Thyroid gland (tissue), 4 donors: ENCODE measurements at regions not wholly inside any gene's neighbourhood (a gene's known extent, or its start where the extent isn't known, plus 50 kb on each side); places are given as distances from the start of the nearest gene placed in this dataset.

Experiments
- DNase-seq, 2 donors: peaks; one replicate each; pipeline ENCODE4 v3.0.0-alpha.2; 2019
- H3K27ac ChIP-seq, 3 donors: fragments of 200-600 bp; sonication (generic); 1 replicate in 2 of 3; 2 replicates in 1 of 3; pipeline ENCODE4 v1.5.1; 2016 to 2019; ENCODE audit warnings: mild to moderate bottlenecking in 1 of 3, moderate library complexity in 1 of 3
- H3K27me3 ChIP-seq: fragments of 200-600 bp; sonication (generic); one replicate; pipeline ENCODE4 v1.5.1; 2019
- H3K36me3 ChIP-seq, 2 donors: fragments of 200-600 bp; sonication (generic); one replicate each; pipeline ENCODE4 v1.5.1; 2016 to 2019
- H3K4me1 ChIP-seq, 2 donors: fragments of 200-600 bp; sonication (generic); one replicate each; pipeline ENCODE4 v1.5.1; 2017 to 2019
- H3K4me3 ChIP-seq, 3 donors: fragments of 200-600 bp; sonication (generic); replicated peaks in 1 of 3; 1 replicate in 2 of 3; 2 replicates in 1 of 3; pipeline ENCODE4 v1.5.1; 2016; ENCODE audit warnings: mild to moderate bottlenecking in 1 of 3
- H3K9me3 ChIP-seq: fragments of 200-600 bp; sonication (generic); one replicate; pipeline ENCODE4 v1.5.1; 2017
- CTCF ChIP-seq, 6 experiments: fragments of 200-600 bp in 3 of 6; fragments of 450-650 bp in 3 of 6; sonication (generic) in 3 of 6; IDR thresholded peaks; one replicate each; pipeline ENCODE4 v1.5.1; 2016 to 2019; ENCODE audit warnings: antibody characterized with exemption in 6 of 6, mild to moderate bottlenecking in 2 of 6, inconsistent platforms in 1 of 6, moderate library complexity in 1 of 6
- POLR2A ChIP-seq, 2 donors: fragments of 450-650 bp; IDR thresholded peaks; one replicate each; pipeline ENCODE4 v1.6.1; 2017; ENCODE audit warnings: antibody characterized with exemption in 2 of 2, mild to moderate bottlenecking in 2 of 2, moderate library complexity in 1 of 2
- WGBS, 2 donors: methylation state at CpG; one replicate each; pipeline ENCODE4 v1.1.5; 2017; 5-methylcytosine and 5-hydroxymethylcytosine counted together
- intact Hi-C: fragments of 100-400 bp; cut with DNase I; formaldehyde crosslinking; loops from one replicate; pipeline ENCODE4 v1.15.1; 2023

DNA sequence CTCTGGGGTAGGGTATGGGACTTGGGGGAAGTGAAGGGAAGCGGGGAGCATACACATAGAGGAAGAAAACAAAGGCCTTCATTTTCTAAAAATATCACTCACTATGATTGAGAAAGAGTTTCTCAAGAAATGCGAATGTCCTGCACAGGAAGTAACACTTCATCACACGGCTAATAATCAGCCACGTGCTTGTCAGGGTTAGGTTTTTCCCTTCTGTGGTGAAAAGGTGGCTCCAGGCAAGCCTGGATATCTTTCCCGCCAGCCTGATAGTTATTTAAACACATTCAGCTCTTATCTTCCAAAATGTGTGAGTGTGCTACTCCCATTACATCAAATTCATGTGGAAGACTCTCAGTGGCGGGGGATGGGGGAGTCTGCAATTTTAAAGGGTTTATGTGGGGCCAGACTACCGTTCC lies 166.4 kb upstream of the ADO start:
- intact Hi-C loops: no loop called here
- Histone ChIP-seq H3K4me1 (no peaks in the 10 kb centered on the region), H3K27ac (no peak overlapping the region), H3K4me3 (no peak overlapping the region), H3K27me3 (no peaks in the 10 kb centered on the region), H3K9me3 (no peaks in the 10 kb centered on the region), H3K36me3 (no peaks in the 10 kb centered on the region)
- no peak for TF ChIP-seq POLR2A (IDR thresholded peaks at IDR 0.05)
- TF ChIP-seq CTCF (IDR thresholded peaks at IDR 0.05): no peak
- no peak for DNase-seq
- WGBS, 2 donors: 68 to 80% methylated on average over 7 of the region's 7 CpGs

GRCh38 chr10:62639144-62639543 lies 165.4 kb upstream of the ADO start:
- Histone ChIP-seq H3K4me3 (no peak overlapping the region), H3K9me3 (no peaks in the 10 kb centered on the region), H3K27ac (no peak overlapping the region), H3K27me3 (no peaks in the 10 kb centered on the region), H3K36me3 (no peaks in the 10 kb centered on the region), H3K4me1 (no peaks in the 10 kb centered on the region)
- intact Hi-C loops: no loop called here
- 93 to 94% methylated on average over 2 of the region's 2 CpGs for WGBS, 2 donors
- no peak for TF ChIP-seq CTCF (IDR thresholded peaks at IDR 0.05)
- TF ChIP-seq POLR2A (IDR thresholded peaks at IDR 0.05): no peak
- no peak for DNase-seq

DNA sequence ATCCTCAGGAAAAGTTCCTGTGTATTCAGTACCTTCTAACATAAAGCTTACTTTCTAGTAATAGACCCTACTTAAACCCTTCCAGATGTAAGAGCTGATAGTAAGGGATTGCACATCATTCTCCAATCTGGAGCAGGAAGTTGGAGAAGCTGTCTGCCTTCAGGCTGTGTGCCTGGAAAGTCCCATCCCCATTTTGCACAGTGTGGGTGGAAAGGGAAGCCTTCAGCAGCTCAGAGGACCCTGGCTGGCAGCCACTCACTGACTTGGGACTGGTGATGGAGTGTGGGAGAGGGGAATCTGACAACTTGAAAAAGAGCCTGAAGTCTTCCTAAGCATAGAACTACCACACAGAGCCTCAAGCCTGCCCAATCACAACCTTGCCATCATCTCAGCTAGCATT lies 164.1 kb upstream of the ADO start:
- DNase-seq: no peak
- no peak overlapping the region for H3K27ac ChIP-seq
- no peak for TF ChIP-seq CTCF (IDR thresholded peaks at IDR 0.05)
- no peak for TF ChIP-seq POLR2A (IDR thresholded peaks at IDR 0.05)
- no peaks in the 10 kb centered on the region for H3K36me3 ChIP-seq
- H3K9me3 ChIP-seq: no peaks in the 10 kb centered on the region
- no peak overlapping the region for H3K4me3 ChIP-seq
- H3K4me1 ChIP-seq: no peaks in the 10 kb centered on the region
- no peaks in the 10 kb centered on the region for H3K27me3 ChIP-seq
- intact Hi-C loops: no loop called here

GRCh38 chr10:62643606-62644587 lies 160.6 kb upstream of the ADO start:
- H3K4me1 ChIP-seq: no peaks in the 10 kb centered on the region
- WGBS, 2 donors: 93 to 95% methylated on average over 5 of the region's 5 CpGs
- no peaks in the 10 kb centered on the region for H3K27me3 ChIP-seq
- TF ChIP-seq POLR2A (IDR thresholded peaks at IDR 0.05) (no peak), CTCF (IDR thresholded peaks at IDR 0.05) (no peak)
- intact Hi-C loops: no loop called here
- no peak overlapping the region for H3K27ac ChIP-seq
- no peak for DNase-seq
- no peak overlapping the region for H3K4me3 ChIP-seq
- H3K9me3 ChIP-seq: no peaks in the 10 kb centered on the region
- H3K36me3 ChIP-seq: no peaks in the 10 kb centered on the region

GRCh38 chr10:62647375-62648092 lies 157.0 kb upstream of the ADO start:
- 83 to 94% methylated on average over 6 of the region's 6 CpGs for WGBS, 2 donors
- intact Hi-C loops: no loop called here

More at GRCh38 chr10:62647375-62648092, 157.0 kb upstream of the ADO start:
- DNase-seq: no peak
- Histone ChIP-seq H3K27me3 (no peaks in the 10 kb centered on the region), H3K36me3 (no peaks in the 10 kb centered on the region), H3K4me3 (no peak overlapping the region), H3K9me3 (no peaks in the 10 kb centered on the region), H3K4me1 (no peaks in the 10 kb centered on the region), H3K27ac (no peak overlapping the region)
- TF ChIP-seq CTCF (IDR thresholded peaks at IDR 0.05) (no peak), POLR2A (IDR thresholded peaks at IDR 0.05) (no peak)
